IMR-90 (cell line): ENCODE measurements at regions not wholly inside any gene's neighbourhood (a gene's known extent, or its start where the extent isn't known, plus 50 kb on each side); places are given as distances from the start of the nearest gene placed in this dataset.
A peak's percentile ranks its signal among the peaks of the same experiment; 100 is the strongest.

ENCODE experiments used
- ATAC-seq: fragments of 200-7000 bp; cut with Tn5 transposase; 2 replicates; pipeline ENCODE4 v1.9.1; 2020; ENCODE audit warnings: low read depth, mild to moderate bottlenecking, moderate library complexity
- BruUV-seq: library from RNA; stranded (reverse); fragments of 400-500 nt; replicated peaks from 2 replicates; lab custom pipeline; 2021; lab: Mats Ljungman, UMichigan
- CTCF ChIA-PET: fragments of 300-600 bp; formaldehyde crosslinking; extraction: SDS; loops from one replicate; lab custom pipeline; 2021; ENCODE audit warnings: antibody characterized with exemption; lab: Yijun Ruan, JAX
- POLR2A ChIA-PET: fragments of 300-600 bp; sonication (Branson Sonifier 250); formaldehyde crosslinking; loops from one replicate; lab custom pipeline; 2022; ENCODE audit warnings: antibody characterized with exemption; ENCODE audit not compliant: unreplicated experiment; lab: Charles Lee
- DNase-seq: peaks from one replicate; pipeline ENCODE4 v3.0.0; 2013
- H2AFZ ChIP-seq: replicated peaks from 2 replicates; pipeline ENCODE3; 2013; ENCODE audit warnings: low read length, mild to moderate bottlenecking; ENCODE audit not compliant: poor library complexity
- H2AK5ac ChIP-seq: 2 replicates; pipeline ENCODE4 v1.6.1; 2013; ENCODE audit warnings: low read depth, low read length, inconsistent platforms
- H2AK9ac ChIP-seq: replicated peaks from 2 replicates; pipeline ENCODE3; 2013; ENCODE audit warnings: mild to moderate bottlenecking, low read depth, low read length, moderate library complexity; ENCODE audit not compliant: poor library complexity
- H2BK120ac ChIP-seq: 2 replicates; pipeline ENCODE4 v1.6.1; 2013; ENCODE audit warnings: low read depth, low read length, inconsistent platforms
- H2BK15ac ChIP-seq: 3 replicates; pipeline ENCODE4 v1.6.1; 2013; ENCODE audit warnings: low read depth, low read length, inconsistent platforms
- H2BK20ac ChIP-seq: 2 replicates; pipeline ENCODE4 v1.6.1; 2013; ENCODE audit warnings: low read depth, mild to moderate bottlenecking, inconsistent platforms, low read length, moderate library complexity
- H2BK5ac ChIP-seq: 2 replicates; pipeline ENCODE4 v1.6.1; 2013; ENCODE audit warnings: mild to moderate bottlenecking, low read depth, low read length, inconsistent platforms; ENCODE audit not compliant: poor library complexity, severe bottlenecking
- H3K14ac ChIP-seq: replicated peaks from 2 replicates; pipeline ENCODE4 v1.6.1; 2013; ENCODE audit warnings: low read depth, low read length, inconsistent platforms
- H3K18ac ChIP-seq: 2 replicates; pipeline ENCODE4 v1.6.1; 2013; ENCODE audit warnings: low read depth, low read length, control low read depth
- H3K23ac ChIP-seq: 2 replicates; pipeline ENCODE4 v1.6.1; 2013; ENCODE audit warnings: low read depth, low read length, inconsistent platforms
- H3K27ac ChIP-seq: 2 replicates; pipeline ENCODE4 v1.5.1; 2013; ENCODE audit warnings: mild to moderate bottlenecking, control low read depth, low read length; ENCODE audit not compliant: insufficient read depth
- H3K27me3 ChIP-seq: 2 replicates; pipeline ENCODE4 v1.6.1; 2013; ENCODE audit warnings: low read length; ENCODE audit not compliant: control insufficient read depth, insufficient read depth
- H3K36me3 ChIP-seq: 2 replicates; pipeline ENCODE4 v1.6.1; 2013; ENCODE audit warnings: low read length, mixed read lengths; ENCODE audit not compliant: control insufficient read depth, insufficient read depth
- H3K4ac ChIP-seq: 2 replicates; pipeline ENCODE4 v1.6.1; 2013; ENCODE audit warnings: low read depth, low read length, inconsistent platforms
- H3K4me1 ChIP-seq: 2 replicates; pipeline ENCODE4 v1.6.1; 2013; ENCODE audit warnings: low read length, mixed read lengths; ENCODE audit not compliant: control insufficient read depth, insufficient read depth
- H3K4me2 ChIP-seq: 2 replicates; pipeline ENCODE4 v1.6.1; 2013; ENCODE audit warnings: low read depth, mild to moderate bottlenecking, control low read depth, low read length, moderate library complexity
- H3K4me3 ChIP-seq: 2 replicates; pipeline ENCODE4 v1.5.1; 2013; ENCODE audit warnings: low read depth, mild to moderate bottlenecking, control low read depth, low read length, moderate library complexity; ENCODE audit not compliant: insufficient read depth
- H3K56ac ChIP-seq: 2 replicates; pipeline ENCODE4 v1.6.1; 2013; ENCODE audit warnings: low read length, inconsistent platforms; ENCODE audit not compliant: insufficient read depth; ENCODE audit errors: extremely low read depth
- H3K79me1 ChIP-seq, 2 experiments: 2 replicates each; pipeline ENCODE4 v1.6.1; 2013; ENCODE audit warnings: low read length in 2 of 2, inconsistent platforms in 1 of 2, low read depth in 1 of 2
- H3K9ac ChIP-seq: 2 replicates; pipeline ENCODE4 v1.6.1; 2013; ENCODE audit warnings: low read depth, low read length, control low read depth
- H3K9me1 ChIP-seq: 2 replicates; pipeline ENCODE4 v1.6.1; 2013; ENCODE audit warnings: low read length, inconsistent platforms; ENCODE audit not compliant: insufficient read depth
- H3K9me3 ChIP-seq: 2 replicates; pipeline ENCODE4 v1.6.1; 2013; ENCODE audit warnings: low read length; ENCODE audit not compliant: control insufficient read depth, insufficient read depth
- H4K20me1 ChIP-seq: 2 replicates; pipeline ENCODE4 v1.6.1; 2013; ENCODE audit warnings: low read length, inconsistent platforms; ENCODE audit not compliant: insufficient read depth
- H4K5ac ChIP-seq: 2 replicates; pipeline ENCODE4 v1.6.1; 2013; ENCODE audit warnings: mild to moderate bottlenecking, low read depth, low read length, control low read depth
- H4K8ac ChIP-seq, 2 experiments: 2 replicates each; pipeline ENCODE4 v1.6.1; 2013; ENCODE audit warnings: low read depth in 2 of 2, low read length in 2 of 2, control low read depth in 1 of 2, inconsistent platforms in 1 of 2
- H4K91ac ChIP-seq: 2 replicates; pipeline ENCODE4 v1.6.1; 2013; ENCODE audit warnings: low read depth, low read length, inconsistent platforms; ENCODE audit not compliant: insufficient read depth
- CEBPB ChIP-seq: IDR thresholded peaks from 2 replicates; pipeline ENCODE4 v1.6.1; 2012; ENCODE audit warnings: low read depth, low read length, improper control_type of control experiment
- CHD1 ChIP-seq: IDR thresholded peaks from 2 replicates; pipeline ENCODE4 v1.6.1; 2012; ENCODE audit warnings: low read depth, low read length, improper control_type of control experiment
- CTCF ChIP-seq: conservative IDR thresholded peaks from 2 replicates; pipeline ENCODE4 v1.5.1; 2012; ENCODE audit warnings: mild to moderate bottlenecking, low read depth, low read length, improper control_type of control experiment
- ELK1 ChIP-seq: fragments of 150-350 bp; IDR thresholded peaks from 2 replicates; pipeline ENCODE4 v1.6.1; 2016; ENCODE audit warnings: low read depth, mild to moderate bottlenecking, low read length, moderate library complexity, borderline replicate concordance
- FOS ChIP-seq: fragments of 150-350 bp; IDR thresholded peaks from 2 replicates; pipeline ENCODE4 v1.6.1; 2016; ENCODE audit warnings: low read depth, low read length
- MAFK ChIP-seq: IDR thresholded peaks from 2 replicates; pipeline ENCODE4 v1.6.1; 2012; ENCODE audit warnings: low read depth, low read length, improper control_type of control experiment
- MAZ ChIP-seq: IDR thresholded peaks from 2 replicates; pipeline ENCODE4 v1.6.1; 2012; ENCODE audit warnings: low read depth, mild to moderate bottlenecking, low read length, improper control_type of control experiment, moderate library complexity, borderline replicate concordance
- MXI1 ChIP-seq: IDR thresholded peaks from 2 replicates; pipeline ENCODE4 v1.6.1; 2012; ENCODE audit warnings: low read depth, mild to moderate bottlenecking, low read length, moderate library complexity, borderline replicate concordance
- NFE2L2 ChIP-seq: fragments of 150-350 bp; IDR thresholded peaks from 2 replicates; pipeline ENCODE4 v1.6.1; 2016; ENCODE audit warnings: low read depth, mild to moderate bottlenecking, low read length
- POLR2A ChIP-seq: IDR thresholded peaks from 2 replicates; pipeline ENCODE4 v1.6.1; 2012; ENCODE audit warnings: mild to moderate bottlenecking, low read depth, low read length
- RAD21 ChIP-seq: IDR thresholded peaks from 2 replicates; pipeline ENCODE4 v1.6.1; 2012; ENCODE audit warnings: low read length, improper control_type of control experiment
- RCOR1 ChIP-seq: IDR thresholded peaks from 2 replicates; pipeline ENCODE4 v1.6.1; 2012; ENCODE audit warnings: mild to moderate bottlenecking, low read length, improper control_type of control experiment; ENCODE audit not compliant: insufficient replicate concordance
- RFX5 ChIP-seq: IDR thresholded peaks from 2 replicates; pipeline ENCODE4 v1.8.0; 2012; ENCODE audit warnings: low read depth, mild to moderate bottlenecking, low read length, moderate library complexity
- SMC3 ChIP-seq: fragments of 150-350 bp; IDR thresholded peaks from 2 replicates; pipeline ENCODE4 v1.6.1; 2016; ENCODE audit warnings: low read depth, mild to moderate bottlenecking, antibody characterized with exemption, low read length, moderate library complexity
- USF2 ChIP-seq: fragments of 150-350 bp; IDR thresholded peaks from 2 replicates; pipeline ENCODE4 v1.6.1; 2017; ENCODE audit warnings: mild to moderate bottlenecking, antibody characterized with exemption, low read length, low read depth
- WGBS, 2 experiments: methylation state at CpG; one replicate each; pipeline versions ENCODE4 v1.1.5 to v1.1.7; 2013; ENCODE audit warnings: missing lambda C conversion rate in 2 of 2; ENCODE audit not compliant: insufficient read length in 1 of 2; ENCODE audit errors: extremely low coverage in 2 of 2; 5-methylcytosine and 5-hydroxymethylcytosine counted together
- dilution Hi-C: fragments of 300-500 bp; cut with HindIII; formaldehyde crosslinking; loops from one replicate; pipeline ENCODE4 v1.14.3; 2018; ENCODE audit warnings: low sequenced_read_pairs; ENCODE audit not compliant: unreplicated experiment
- in situ Hi-C: fragments of 300-500 bp; cut with MboI; formaldehyde crosslinking; loops from 3 replicates; pipeline ENCODE4 v1.14.3; 2019; ENCODE audit warnings: low sequenced_read_pairs, inconsistent platforms, mixed read lengths
- intact Hi-C: fragments of 100-400 bp; cut with micrococcal nuclease; formaldehyde crosslinking; loops from 2 replicates; pipeline ENCODE4 v1.10.0; 2022

GRCh38 chr11:122036018-122036417 lies 80.0 kb downstream of the BLID start:
- Histone ChIP-seq H3K4me1 (peaks cover 23% of the 10 kb centered on the region), H2BK20ac (peak overlapping the region; percentile 96), H4K20me1 (no peaks in the 10 kb centered on the region), H3K56ac (peak overlapping the region; percentile 20; the same call in 1 of the 2 replicates), H3K27me3 (no peaks in the 10 kb centered on the region), H3K18ac (peak overlapping the region; percentile 84; the same call in 1 of the 2 replicates), H3K9me1 (peaks cover 8% of the 10 kb centered on the region; the same call in 1 of the 2 replicates), H2AK9ac (no peak overlapping the region), H4K91ac (peak overlapping the region; percentile 89), H3K4me3 (no peak overlapping the region), H2BK120ac (peak overlapping the region; percentile 93), H3K36me3 (peaks cover 8% of the 10 kb centered on the region), H3K9ac (no peak overlapping the region; the same call in 1 of the 2 replicates), H2AK5ac (peak overlapping the region; percentile 92; the same call in 1 of the 2 replicates), H3K4ac (peak overlapping the region; percentile 92), H3K4me2 (peak overlapping the region; percentile 10; the same call in 1 of the 2 replicates), H3K79me1 (peaks cover 9 to 28% of the 10 kb centered on the region in 2 experiments), H3K23ac (peak overlapping the region; percentile 89), H3K27ac (peak overlapping the region; percentile 27; the same call in 1 of the 2 replicates), H4K5ac (peak overlapping the region; percentile 95; the same call in 1 of the 2 replicates), H2BK15ac (peak overlapping the region; percentile 72), H2BK5ac (peak overlapping the region; percentile 61), H4K8ac (peak overlapping the region; percentile 61 to 70), H2AFZ (no peak overlapping the region), H3K9me3 (no peaks in the 10 kb centered on the region), H3K14ac (peak overlapping the region; percentile 65)
- no CpG with 5 or more reads among the region's 1 CpG for WGBS, 2 experiments
- DNase-seq (peak; percentile 90), ATAC-seq (peak; percentile 22)
- CTCF ChIA-PET = no interaction called here
- dilution Hi-C loops = no loop called here
- POLR2A ChIA-PET = no interaction called here
- in situ Hi-C loops = loop anchor here (10.0 kb wide), 1 partner anchor 371 kb away; no protein-coding TSS in a partner anchor
- intact Hi-C loops = loop anchor here (5.0 to 10.0 kb wide), 2 partner anchors 51 to 169 kb away; no protein-coding TSS in a partner anchor
- no TSS peak for BruUV-seq
- TF ChIP-seq MAFK (no peak), RAD21 (no peak), RFX5 (no peak), ELK1 (no peak), MXI1 (no peak), FOS (no peak), MAZ (no peak), NFE2L2 (no peak), USF2 (no peak), POLR2A (0 out of 2 replicates have a peak, but pooled peaks have one; percentile 26), CHD1 (no peak), SMC3 (no peak), CTCF (no peak), CEBPB (peak; percentile 85), RCOR1 (no peak)
